ENCODE measurements at regions not wholly inside any gene's neighbourhood (a gene's known extent, or its start where the extent isn't known, plus 50 kb on each side); places are given as distances from the start of the nearest gene placed in this dataset.

- TF ChIP-seq CTCF (IDR thresholded peaks at IDR 0.05; ENCODE audit: insufficient read depth, low read length, poor library complexity, severe bottlenecking) (no peak), EZH2phosphoT487 (conservative IDR thresholded peaks at IDR 0.05; ENCODE audit: low read length) (no peak)
Measured at GRCh38 chr2:23121968-23122648, 262.9 kb upstream of the KLHL29 start.
